ENCODE measurements at regions not wholly inside any gene's neighbourhood (a gene's known extent, or its start where the extent isn't known, plus 50 kb on each side); places are given as distances from the start of the nearest gene placed in this dataset.
A peak's percentile ranks its signal among the peaks of the same experiment; 100 is the strongest.

DNA sequence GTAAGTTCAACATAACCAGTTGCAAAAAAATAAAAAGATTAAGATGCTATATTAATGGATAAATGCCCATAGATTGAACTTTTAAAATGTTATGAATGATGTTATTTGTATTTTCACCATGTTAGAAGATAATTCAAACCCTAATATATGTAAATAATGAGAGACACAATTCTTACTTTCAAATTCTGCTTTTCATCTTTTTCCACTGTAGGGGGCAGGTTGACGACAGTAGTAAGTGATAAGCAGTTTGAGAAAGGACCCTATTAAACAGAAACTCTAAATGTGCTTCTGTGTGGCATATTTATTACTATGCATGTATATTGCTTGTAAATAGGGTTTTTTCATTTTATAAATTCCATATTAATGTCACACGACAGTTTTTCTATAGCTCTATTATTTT is 591.1 kb downstream of the SEMA5A start:
- TF ChIP-seq SMC3 (IDR thresholded peaks at IDR 0.05; ENCODE audit: low read depth, low read length) (peak; percentile 33), SIN3A (IDR thresholded peaks at IDR 0.05; ENCODE audit: borderline replicate concordance, low read depth, low read length) (no peak), TCF12 (IDR thresholded peaks at IDR 0.05) (no peak), RCOR1 (IDR thresholded peaks at IDR 0.05; ENCODE audit: low read length) (no peak), POLR2AphosphoS5 (IDR thresholded peaks at IDR 0.05; ENCODE audit: low read depth, low read length) (no peak), NRF1 (IDR thresholded peaks at IDR 0.05; ENCODE audit: low read depth, low read length) (no peak), JUND (IDR thresholded peaks at IDR 0.05) (no peak), RFX5 (IDR thresholded peaks at IDR 0.05; ENCODE audit: low read length) (no peak), EP300 (IDR thresholded peaks at IDR 0.05; ENCODE audit: borderline replicate concordance in 1 of 2, low read depth in 1 of 2, low read length in 1 of 2) (no peak)
- TF ChIP-seq, protein P1, sequence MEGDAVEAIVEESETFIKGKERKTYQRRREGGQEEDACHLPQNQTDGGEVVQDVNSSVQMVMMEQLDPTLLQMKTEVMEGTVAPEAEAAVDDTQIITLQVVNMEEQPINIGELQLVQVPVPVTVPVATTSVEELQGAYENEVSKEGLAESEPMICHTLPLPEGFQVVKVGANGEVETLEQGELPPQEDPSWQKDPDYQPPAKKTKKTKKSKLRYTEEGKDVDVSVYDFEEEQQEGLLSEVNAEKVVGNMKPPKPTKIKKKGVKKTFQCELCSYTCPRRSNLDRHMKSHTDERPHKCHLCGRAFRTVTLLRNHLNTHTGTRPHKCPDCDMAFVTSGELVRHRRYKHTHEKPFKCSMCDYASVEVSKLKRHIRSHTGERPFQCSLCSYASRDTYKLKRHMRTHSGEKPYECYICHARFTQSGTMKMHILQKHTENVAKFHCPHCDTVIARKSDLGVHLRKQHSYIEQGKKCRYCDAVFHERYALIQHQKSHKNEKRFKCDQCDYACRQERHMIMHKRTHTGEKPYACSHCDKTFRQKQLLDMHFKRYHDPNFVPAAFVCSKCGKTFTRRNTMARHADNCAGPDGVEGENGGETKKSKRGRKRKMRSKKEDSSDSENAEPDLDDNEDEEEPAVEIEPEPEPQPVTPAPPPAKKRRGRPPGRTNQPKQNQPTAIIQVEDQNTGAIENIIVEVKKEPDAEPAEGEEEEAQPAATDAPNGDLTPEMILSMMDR (IDR thresholded peaks at IDR 0.05) = peak; percentile 44
- TF ChIP-seq, protein P2, sequence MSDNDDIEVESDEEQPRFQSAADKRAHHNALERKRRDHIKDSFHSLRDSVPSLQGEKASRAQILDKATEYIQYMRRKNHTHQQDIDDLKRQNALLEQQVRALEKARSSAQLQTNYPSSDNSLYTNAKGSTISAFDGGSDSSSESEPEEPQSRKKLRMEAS (IDR thresholded peaks at IDR 0.05; ENCODE audit: low read depth) = no peak

Data from SK-N-SH (cell line).